Nephron progenitor cell (in vitro differentiated cells): ENCODE measurements at regions not wholly inside any gene's neighbourhood (a gene's known extent, or its start where the extent isn't known, plus 50 kb on each side); places are given as distances from the start of the nearest gene placed in this dataset.

ENCODE experiments used
- DNase-seq: peaks from one replicate; pipeline ENCODE4 v3.0.0; 2021
- H3K27ac Mint-ChIP-seq: 2 replicates; pipeline ENCODE4 v1.8.0; 2021; ENCODE audit warnings: mild to moderate bottlenecking, moderate library complexity, mixed read lengths
- H3K27me3 Mint-ChIP-seq: 2 replicates; pipeline ENCODE4 v1.8.0; 2021; ENCODE audit warnings: mild to moderate bottlenecking, low read depth, mixed read lengths; ENCODE audit not compliant: poor library complexity
- H3K36me3 Mint-ChIP-seq: 2 replicates; pipeline ENCODE4 v1.8.0; 2021; ENCODE audit warnings: low read depth, mixed read lengths
- H3K4me1 Mint-ChIP-seq: 2 replicates; pipeline ENCODE4 v1.8.0; 2021; ENCODE audit warnings: mixed read lengths
- H3K4me3 Mint-ChIP-seq: 2 replicates; pipeline ENCODE4 v1.8.0; 2021; ENCODE audit warnings: mild to moderate bottlenecking, moderate library complexity, mixed read lengths
- H3K9me3 Mint-ChIP-seq: 2 replicates; pipeline ENCODE4 v1.8.0; 2021; ENCODE audit warnings: mild to moderate bottlenecking, moderate library complexity, mixed read lengths
- CTCF ChIP-seq: fragments of 200-600 bp; sonication (generic); IDR thresholded peaks from 2 replicates; pipeline ENCODE4 v1.5.0; 2021; ENCODE audit warnings: antibody characterized with exemption

GRCh38 chr1:47638240-47638639 is 200.4 kb downstream of the FOXD2 start:
- Mint-ChIP-seq H3K36me3 (no peaks in the 10 kb centered on the region), H3K4me3 (no peak overlapping the region), H3K27ac (no peak overlapping the region), H3K27me3 (peaks cover 59% of the 10 kb centered on the region), H3K4me1 (peaks cover 14% of the 10 kb centered on the region), H3K9me3 (no peaks in the 10 kb centered on the region)
- DNase-seq = no peak
- no peak for TF ChIP-seq CTCF

- no peak for TF ChIP-seq CTCF
- no peaks in the 10 kb centered on the region for H3K9me3 Mint-ChIP-seq
- no peak for DNase-seq
- no peak overlapping the region for H3K27ac Mint-ChIP-seq
- H3K4me3 Mint-ChIP-seq = no peak overlapping the region
- H3K27me3 Mint-ChIP-seq = peaks cover 54% of the 10 kb centered on the region
- peaks cover 14% of the 10 kb centered on the region for H3K4me1 Mint-ChIP-seq
- H3K36me3 Mint-ChIP-seq = no peaks in the 10 kb centered on the region
Observed at GRCh38 chr1:47638713-47639112, 200.9 kb downstream of the FOXD2 start.

GRCh38 chr1:47643306-47644211 is 205.7 kb downstream of the FOXD2 start:
- no peak for DNase-seq
- Mint-ChIP-seq H3K4me3 (no peak overlapping the region), H3K27me3 (peaks cover 50% of the 10 kb centered on the region), H3K9me3 (no peaks in the 10 kb centered on the region), H3K4me1 (peaks cover 50% of the 10 kb centered on the region), H3K36me3 (no peaks in the 10 kb centered on the region), H3K27ac (no peak overlapping the region)
- no peak for TF ChIP-seq CTCF

- no peaks in the 10 kb centered on the region for H3K36me3 Mint-ChIP-seq
- H3K9me3 Mint-ChIP-seq = no peaks in the 10 kb centered on the region
- no peak for TF ChIP-seq CTCF
- H3K27ac Mint-ChIP-seq = no peak overlapping the region
- no peak overlapping the region for H3K4me3 Mint-ChIP-seq
- peaks cover 56% of the 10 kb centered on the region for H3K4me1 Mint-ChIP-seq
- H3K27me3 Mint-ChIP-seq = peaks cover 50% of the 10 kb centered on the region
- DNase-seq = no peak
Observed at GRCh38 chr1:47644212-47644573, 206.3 kb downstream of the FOXD2 start.

- peaks cover 62% of the 10 kb centered on the region for H3K4me1 Mint-ChIP-seq
- H3K4me3 Mint-ChIP-seq = no peak overlapping the region
- H3K27ac Mint-ChIP-seq = no peak overlapping the region
- no peaks in the 10 kb centered on the region for H3K36me3 Mint-ChIP-seq
- H3K27me3 Mint-ChIP-seq = peaks cover 46% of the 10 kb centered on the region
- no peaks in the 10 kb centered on the region for H3K9me3 Mint-ChIP-seq
- TF ChIP-seq CTCF = no peak
- no peak for DNase-seq
Observed at GRCh38 chr1:47645151-47645550, 207.3 kb downstream of the FOXD2 start.

- H3K36me3 Mint-ChIP-seq = no peaks in the 10 kb centered on the region
- no peak for DNase-seq
- H3K27ac Mint-ChIP-seq = no peak overlapping the region
- TF ChIP-seq CTCF = no peak
- H3K4me3 Mint-ChIP-seq = no peak overlapping the region
- H3K4me1 Mint-ChIP-seq = peaks cover 71% of the 10 kb centered on the region
- H3K9me3 Mint-ChIP-seq = no peaks in the 10 kb centered on the region
- peaks cover 41% of the 10 kb centered on the region for H3K27me3 Mint-ChIP-seq
Observed at GRCh38 chr1:47646676-47647075, 208.8 kb downstream of the FOXD2 start.
